OCI-LY7 (cell line): ENCODE measurements at regions not wholly inside any gene's neighbourhood (a gene's known extent, or its start where the extent isn't known, plus 50 kb on each side); places are given as distances from the start of the nearest gene placed in this dataset.

Experiments
- BruUV-seq: library from RNA; stranded (reverse); fragments of 400-500 nt; replicated peaks from 2 replicates; lab custom pipeline; 2021; lab: Mats Ljungman, UMichigan
- CTCF ChIA-PET: fragments of 300-600 bp; sonication (Branson Sonifier 250); formaldehyde crosslinking; loops from one replicate; lab custom pipeline; 2022; ENCODE audit warnings: antibody characterized with exemption; ENCODE audit not compliant: unreplicated experiment; lab: Charles Lee
- POLR2A ChIA-PET: fragments of 300-600 bp; sonication (Branson Sonifier 250); formaldehyde crosslinking; loops from one replicate; lab custom pipeline; 2022; ENCODE audit warnings: antibody characterized with exemption; lab: Charles Lee
- DNase-seq: peaks from one replicate; pipeline ENCODE4 v3.0.0-alpha.2; 2015; ENCODE audit warnings: low spot score
- H2AFZ ChIP-seq: fragments of 200-600 bp; sonication (generic), shearing (Covaris generic); 2 replicates; pipeline ENCODE4 v1.6.1; 2014; ENCODE audit warnings: mild to moderate bottlenecking, antibody characterized with exemption, low read length, moderate library complexity
- H3K27ac ChIP-seq: fragments of 200-600 bp; sonication (generic); 2 replicates; pipeline ENCODE4 v1.5.1; 2014; ENCODE audit warnings: mixed run types, low read depth, mild to moderate bottlenecking, moderate library complexity, low read length, inconsistent platforms; ENCODE audit not compliant: poor library complexity, severe bottlenecking
- H3K36me3 ChIP-seq: fragments of 200-600 bp; sonication (generic); 2 replicates; pipeline ENCODE4 v1.6.1; 2014; ENCODE audit warnings: mild to moderate bottlenecking, antibody characterized with exemption, low read length, moderate library complexity, mixed read lengths; ENCODE audit not compliant: insufficient read depth
- H3K4me1 ChIP-seq: fragments of 200-600 bp; sonication (generic); 2 replicates; pipeline ENCODE4 v1.5.1; 2014; ENCODE audit warnings: mild to moderate bottlenecking, low read length; ENCODE audit not compliant: insufficient read depth, poor library complexity, severe bottlenecking
- H3K4me2 ChIP-seq: fragments of 200-600 bp; sonication (generic); 2 replicates; pipeline ENCODE4 v1.6.1; 2014; ENCODE audit warnings: mild to moderate bottlenecking, low read length
- H3K4me3 ChIP-seq: fragments of 200-600 bp; sonication (generic); 2 replicates; pipeline ENCODE4 v1.5.1; 2014; ENCODE audit warnings: mild to moderate bottlenecking, low read depth, low read length; ENCODE audit not compliant: poor library complexity, severe bottlenecking
- H3K79me2 ChIP-seq: fragments of 200-600 bp; sonication (generic); 2 replicates; pipeline ENCODE4 v1.6.1; 2016; ENCODE audit warnings: low read depth, mild to moderate bottlenecking, low read length, moderate library complexity, mixed read lengths; ENCODE audit not compliant: insufficient read depth
- H3K9me2 ChIP-seq: fragments of 200-600 bp; sonication (generic); 2 replicates; pipeline ENCODE4 v1.6.1; 2016; ENCODE audit warnings: mild to moderate bottlenecking, low read length, mixed read lengths; ENCODE audit not compliant: insufficient read depth
- H3K9me3 ChIP-seq: fragments of 200-600 bp; sonication (generic); 2 replicates; pipeline ENCODE4 v1.6.1; 2014; ENCODE audit warnings: mild to moderate bottlenecking, mixed run types, low read length, mixed read lengths
- H4K20me1 ChIP-seq: fragments of 200-600 bp; sonication (generic); 2 replicates; pipeline ENCODE4 v1.6.1; 2014; ENCODE audit warnings: mild to moderate bottlenecking, antibody characterized with exemption, low read length, moderate library complexity, mixed read lengths; ENCODE audit not compliant: insufficient read depth
- EZH2phosphoT487 ChIP-seq: fragments of 200-600 bp; sonication (generic); IDR thresholded peaks from 2 replicates; pipeline ENCODE4 v1.6.1; 2018; ENCODE audit warnings: low read depth, borderline replicate concordance, mild to moderate bottlenecking, mixed run types, antibody characterized with exemption, low read length, moderate library complexity, mixed read lengths
- intact Hi-C: fragments of 100-400 bp; cut with micrococcal nuclease; formaldehyde crosslinking; loops from one replicate; pipeline ENCODE4 v1.10.0; 2022; ENCODE audit not compliant: unreplicated experiment
- TF ChIP-seq, protein P1 (sequence below): fragments of 200-600 bp; sonication (generic); conservative IDR thresholded peaks from 2 replicates; pipeline ENCODE4 v1.5.1; 2014; ENCODE audit warnings: mild to moderate bottlenecking, antibody characterized with exemption, low read length, moderate library complexity, mixed read lengths

DNA sequence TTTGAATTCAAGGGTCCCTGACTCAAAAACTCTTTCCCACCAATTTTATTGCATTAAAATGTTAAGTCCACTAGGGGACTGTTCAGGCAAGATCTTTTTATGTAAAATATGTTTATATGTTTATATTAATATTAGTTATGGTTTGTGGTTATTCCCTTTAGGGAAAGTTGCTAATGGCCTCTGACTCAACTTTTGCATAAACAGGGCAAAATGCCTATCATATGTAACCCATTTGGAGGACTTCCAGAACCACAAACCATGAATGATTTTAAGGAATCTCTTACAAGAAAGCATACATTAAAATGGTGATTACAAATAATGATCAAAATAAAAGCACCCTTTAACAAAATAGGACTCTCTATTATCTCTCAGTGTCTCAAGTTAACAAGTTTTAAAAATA, 1484.5 kb upstream of the ZEB2 start:
- POLR2A ChIA-PET, result no interaction called here
- CTCF ChIA-PET, result no interaction called here
- no peaks in the 10 kb centered on the region for H3K36me3 ChIP-seq

DNA sequence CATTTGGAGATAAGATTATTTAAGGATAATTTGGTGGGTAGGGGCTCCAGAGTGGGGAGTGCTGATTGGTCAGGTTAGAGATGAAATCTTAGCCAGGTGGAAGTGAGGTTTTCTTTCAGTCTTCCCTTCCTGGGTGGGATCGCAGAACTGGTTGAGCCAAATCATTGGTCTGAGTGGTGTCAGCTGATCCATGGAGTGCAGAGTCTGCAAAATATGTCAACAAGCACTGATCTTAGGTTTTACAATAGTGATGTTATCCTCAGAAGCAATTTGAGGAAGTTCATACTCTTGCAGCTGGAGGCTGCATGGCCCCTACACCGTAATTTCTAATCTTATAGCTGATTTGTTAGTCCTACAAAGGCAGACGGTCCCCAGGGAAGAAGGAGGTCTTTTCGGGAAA, 1483.4 kb upstream of the ZEB2 start:
- no peaks in the 10 kb centered on the region for H3K79me2 ChIP-seq
- H3K9me3 ChIP-seq, result no peaks in the 10 kb centered on the region
- H3K36me3 ChIP-seq, result no peaks in the 10 kb centered on the region
- ChIA-PET POLR2A (no interaction called here), CTCF (no interaction called here)
- H3K4me2 ChIP-seq, result no peak overlapping the region
- no peaks in the 10 kb centered on the region for H3K9me2 ChIP-seq
- intact Hi-C loops, result no loop called here
- no peak overlapping the region for H3K27ac ChIP-seq
- no peaks in the 10 kb centered on the region for H4K20me1 ChIP-seq
- no peak for DNase-seq
- H2AFZ ChIP-seq, result no peak overlapping the region
- H3K4me3 ChIP-seq, result no peak overlapping the region
- BruUV-seq, result no TSS peak
- TF ChIP-seq EZH2phosphoT487, result no peak
- TF ChIP-seq, protein P1, sequence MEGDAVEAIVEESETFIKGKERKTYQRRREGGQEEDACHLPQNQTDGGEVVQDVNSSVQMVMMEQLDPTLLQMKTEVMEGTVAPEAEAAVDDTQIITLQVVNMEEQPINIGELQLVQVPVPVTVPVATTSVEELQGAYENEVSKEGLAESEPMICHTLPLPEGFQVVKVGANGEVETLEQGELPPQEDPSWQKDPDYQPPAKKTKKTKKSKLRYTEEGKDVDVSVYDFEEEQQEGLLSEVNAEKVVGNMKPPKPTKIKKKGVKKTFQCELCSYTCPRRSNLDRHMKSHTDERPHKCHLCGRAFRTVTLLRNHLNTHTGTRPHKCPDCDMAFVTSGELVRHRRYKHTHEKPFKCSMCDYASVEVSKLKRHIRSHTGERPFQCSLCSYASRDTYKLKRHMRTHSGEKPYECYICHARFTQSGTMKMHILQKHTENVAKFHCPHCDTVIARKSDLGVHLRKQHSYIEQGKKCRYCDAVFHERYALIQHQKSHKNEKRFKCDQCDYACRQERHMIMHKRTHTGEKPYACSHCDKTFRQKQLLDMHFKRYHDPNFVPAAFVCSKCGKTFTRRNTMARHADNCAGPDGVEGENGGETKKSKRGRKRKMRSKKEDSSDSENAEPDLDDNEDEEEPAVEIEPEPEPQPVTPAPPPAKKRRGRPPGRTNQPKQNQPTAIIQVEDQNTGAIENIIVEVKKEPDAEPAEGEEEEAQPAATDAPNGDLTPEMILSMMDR, result no peak
- no peaks in the 10 kb centered on the region for H3K4me1 ChIP-seq

More for the DNA sequence above, 1484.5 kb upstream of the ZEB2 start:
- no peaks in the 10 kb centered on the region for H3K4me1 ChIP-seq
- no peak for TF ChIP-seq EZH2phosphoT487
- TF ChIP-seq, protein P1, result no peak
- no peak overlapping the region for H3K4me3 ChIP-seq
- intact Hi-C loops, result no loop called here
- H2AFZ ChIP-seq, result no peak overlapping the region
- no TSS peak for BruUV-seq
- no peaks in the 10 kb centered on the region for H4K20me1 ChIP-seq
- no peaks in the 10 kb centered on the region for H3K9me3 ChIP-seq
- no peak overlapping the region for H3K4me2 ChIP-seq
- H3K9me2 ChIP-seq, result no peaks in the 10 kb centered on the region
- DNase-seq, result no peak
- H3K79me2 ChIP-seq, result no peaks in the 10 kb centered on the region
- no peak overlapping the region for H3K27ac ChIP-seq

DNA sequence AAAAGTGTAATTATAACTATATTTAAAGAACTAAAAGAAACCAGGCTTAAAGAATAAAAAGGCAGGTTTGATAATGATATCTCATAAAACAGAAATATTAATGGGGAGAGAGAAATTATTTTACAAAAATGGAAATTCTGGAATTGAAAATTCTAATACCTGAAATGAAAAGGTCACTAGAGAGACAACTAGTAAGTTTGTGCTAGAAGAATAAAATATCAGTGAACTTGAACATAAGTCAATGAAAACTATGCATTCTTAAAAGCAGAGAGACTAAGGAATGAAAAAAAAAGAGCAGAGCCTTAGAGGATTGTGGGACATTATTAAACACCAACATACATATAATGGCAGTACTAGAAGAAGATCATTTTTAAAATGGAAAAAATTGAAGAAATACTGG, 1475.0 kb upstream of the ZEB2 start:
- no peaks in the 10 kb centered on the region for H3K9me2 ChIP-seq
- no peaks in the 10 kb centered on the region for H3K4me1 ChIP-seq
- DNase-seq, result no peak
- H3K36me3 ChIP-seq, result no peaks in the 10 kb centered on the region
- H4K20me1 ChIP-seq, result no peaks in the 10 kb centered on the region
- no peak overlapping the region for H3K4me3 ChIP-seq
- no peaks in the 10 kb centered on the region for H3K79me2 ChIP-seq
- H3K27ac ChIP-seq, result no peak overlapping the region
- BruUV-seq, result no TSS peak
- intact Hi-C loops, result no loop called here
- H3K9me3 ChIP-seq, result no peaks in the 10 kb centered on the region
- ChIA-PET CTCF (no interaction called here), POLR2A (interaction anchor here (1.6 kb wide), 1 partner anchor 17 kb away, joined by 3 read pairs; no protein-coding TSS in a partner anchor)
- no peak overlapping the region for H3K4me2 ChIP-seq
- H2AFZ ChIP-seq, result no peak overlapping the region
- TF ChIP-seq, protein P1, result no peak
- TF ChIP-seq EZH2phosphoT487, result no peak
